ENCODE measurements at regions not wholly inside any gene's neighbourhood (a gene's known extent, or its start where the extent isn't known, plus 50 kb on each side); places are given as distances from the start of the nearest gene placed in this dataset.

DNA sequence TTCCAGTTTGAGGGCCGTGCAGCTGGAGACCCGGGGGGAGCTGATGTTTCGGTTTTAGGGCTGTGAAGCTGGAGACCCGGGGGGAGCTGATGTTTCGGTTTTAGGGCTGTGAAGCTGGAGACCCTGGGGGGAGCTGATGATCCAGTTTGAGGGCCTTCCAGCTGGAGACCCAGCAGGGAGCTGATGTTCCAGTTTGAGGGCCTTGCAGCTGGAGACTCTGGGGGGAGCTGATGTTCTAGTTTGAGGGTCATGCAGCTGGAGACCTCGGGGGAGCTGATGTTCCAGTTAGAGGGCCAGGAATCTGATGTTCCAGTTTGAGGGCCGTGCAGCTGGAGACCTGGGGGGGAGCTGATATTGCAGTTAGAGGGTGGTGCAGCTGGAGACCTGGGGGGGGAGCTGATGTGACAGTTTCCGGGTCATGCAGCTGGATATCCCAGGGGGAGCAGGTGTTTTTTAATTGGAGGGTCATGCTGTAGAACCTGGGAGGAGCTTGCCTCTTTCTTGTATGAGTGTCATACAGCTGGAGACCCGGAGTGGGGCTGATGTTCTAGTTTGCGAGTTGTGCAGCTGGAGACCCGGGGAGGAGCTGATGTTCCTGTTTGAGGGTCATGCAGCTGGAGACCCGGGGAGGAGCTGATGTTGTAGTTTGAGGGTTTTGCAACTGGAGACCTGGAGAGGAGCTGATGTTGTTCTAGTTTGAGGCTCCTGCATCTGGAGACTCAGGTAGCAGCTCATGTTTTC, 153.2 kb downstream of the RTP5 start:
- DNase-seq (ENCODE audit: low read depth in 2 of 3, low spot score in 2 of 3): no peak

DNA sequence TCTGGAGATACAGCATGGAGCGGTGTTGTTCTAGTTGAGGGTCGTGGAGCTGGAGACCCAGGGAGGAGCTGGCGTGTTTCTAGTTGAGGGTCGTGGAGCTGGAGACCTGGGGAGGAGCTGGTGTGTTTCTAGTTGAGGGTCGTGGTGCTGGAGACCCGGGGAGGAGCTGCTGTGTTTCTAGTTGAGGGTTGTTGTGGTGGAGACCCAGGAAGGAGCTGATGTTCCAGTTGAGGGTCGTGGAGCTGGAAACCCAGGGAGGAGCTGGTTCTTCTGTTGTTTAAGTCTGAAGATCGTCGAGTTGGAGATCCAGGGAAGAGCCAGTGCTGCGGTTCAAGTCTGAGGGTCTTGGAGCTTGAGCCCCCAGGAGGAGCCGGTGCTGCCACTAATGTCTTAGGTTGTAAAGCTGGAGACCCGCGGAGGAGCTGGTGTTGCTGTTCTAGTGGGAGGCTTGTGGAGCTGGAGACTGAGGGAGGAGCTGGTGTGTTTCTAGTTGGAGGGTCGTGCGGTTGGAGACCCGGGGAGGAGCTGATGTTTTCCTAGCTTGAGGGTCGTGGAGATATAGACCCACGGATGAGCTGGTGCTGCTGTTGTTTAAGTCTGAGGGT, 155.3 kb downstream of the RTP5 start:
- DNase-seq (ENCODE audit: low read depth in 2 of 3, low spot score in 2 of 3): no peak

DNA sequence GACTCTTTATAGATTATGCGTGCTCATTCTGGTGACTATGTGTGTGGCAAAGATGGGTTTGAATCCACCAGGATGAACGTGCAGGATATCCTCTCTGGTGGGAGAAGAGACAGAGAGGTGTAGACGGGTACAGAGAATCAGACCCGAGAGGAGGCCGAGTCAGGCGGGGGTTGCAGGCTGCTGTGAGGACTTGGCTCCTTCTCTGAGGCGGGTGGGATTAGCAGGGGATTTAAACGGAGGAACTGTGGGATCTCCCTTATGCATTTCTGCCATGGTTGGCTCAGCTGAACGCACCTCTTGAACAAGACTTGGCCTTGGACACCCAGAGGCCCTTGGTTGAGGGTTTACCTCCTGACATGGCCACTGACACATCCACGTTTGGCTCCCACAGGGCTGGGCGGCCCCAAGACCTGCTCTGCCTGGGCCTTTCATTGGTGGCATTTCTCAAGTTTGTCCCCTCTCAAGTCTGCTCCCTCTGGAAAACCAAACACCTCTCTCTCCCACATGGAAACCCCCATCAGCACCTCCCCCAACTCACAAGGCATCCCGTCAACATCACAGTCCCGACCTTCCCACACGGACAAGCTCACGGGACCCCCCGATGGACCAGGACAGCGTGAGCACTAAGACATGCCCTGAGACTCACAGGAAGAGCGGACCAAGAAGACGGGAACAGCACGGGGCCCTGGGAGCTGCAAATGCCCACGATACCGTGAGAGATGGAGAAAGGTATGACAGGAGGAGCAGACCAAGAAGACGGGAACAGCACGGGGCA, 158.3 kb downstream of the RTP5 start:
- DNase-seq (ENCODE audit: low read depth in 2 of 3, low spot score in 2 of 3): no peak

DNA sequence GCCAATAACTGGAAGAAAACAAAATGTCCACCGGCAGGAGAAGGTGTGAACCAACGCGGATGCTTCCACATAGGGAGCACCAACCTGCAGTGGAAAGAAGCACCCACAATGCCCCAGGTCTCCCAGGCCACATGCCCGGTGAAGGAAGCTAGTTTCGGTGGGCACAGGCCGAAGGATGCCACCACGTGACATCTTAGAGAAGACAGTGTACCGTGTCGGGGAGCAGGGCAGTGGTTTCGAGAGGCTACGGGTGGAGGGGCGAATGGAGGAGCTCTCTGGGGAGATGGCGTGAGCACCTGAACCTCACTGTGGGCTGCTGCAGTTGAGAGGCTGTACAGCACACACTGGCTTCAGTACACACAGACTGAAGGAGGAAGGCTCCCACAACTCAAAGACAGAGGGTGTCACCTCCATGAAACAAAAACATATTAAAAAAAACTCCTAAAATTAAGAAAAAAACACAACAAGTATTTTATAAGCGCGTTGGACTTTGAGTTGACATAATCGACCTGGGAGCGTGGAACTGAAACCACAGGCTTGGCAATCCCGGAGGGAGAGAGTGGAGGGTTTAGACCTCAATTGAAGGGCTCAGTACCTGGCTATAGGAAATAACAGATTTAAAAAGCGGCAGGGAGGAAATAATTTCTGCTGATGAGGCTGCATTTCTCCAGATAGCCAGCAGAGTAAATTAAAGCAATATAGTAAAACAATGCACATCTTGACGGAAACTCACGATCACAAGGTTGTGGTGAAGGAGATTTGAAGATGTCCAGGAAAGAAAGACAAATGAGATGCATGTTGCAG, 160.1 kb downstream of the RTP5 start:
- DNase-seq (ENCODE audit: low read depth in 2 of 3, low spot score in 2 of 3): no peak

DNA sequence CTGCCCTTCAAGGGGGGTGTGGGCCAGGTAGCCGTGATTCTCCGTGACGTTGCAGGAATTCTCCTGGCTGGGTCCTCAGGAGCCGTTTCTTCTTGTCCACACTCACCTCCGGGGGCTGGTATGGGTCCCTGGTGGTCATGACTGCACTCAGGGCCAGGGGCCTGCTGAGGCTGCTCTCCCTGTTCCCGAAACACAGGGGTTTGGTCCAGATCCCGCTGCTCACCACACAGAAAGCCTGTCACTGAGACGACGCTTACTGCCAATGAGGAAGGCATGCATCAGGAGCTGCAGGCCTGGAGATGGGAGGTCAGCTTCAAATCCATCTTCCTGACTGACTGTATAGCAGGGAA, 160.7 kb downstream of the RTP5 start:
- DNase-seq (ENCODE audit: low read depth in 2 of 3, low spot score in 2 of 3): no peak

DNA sequence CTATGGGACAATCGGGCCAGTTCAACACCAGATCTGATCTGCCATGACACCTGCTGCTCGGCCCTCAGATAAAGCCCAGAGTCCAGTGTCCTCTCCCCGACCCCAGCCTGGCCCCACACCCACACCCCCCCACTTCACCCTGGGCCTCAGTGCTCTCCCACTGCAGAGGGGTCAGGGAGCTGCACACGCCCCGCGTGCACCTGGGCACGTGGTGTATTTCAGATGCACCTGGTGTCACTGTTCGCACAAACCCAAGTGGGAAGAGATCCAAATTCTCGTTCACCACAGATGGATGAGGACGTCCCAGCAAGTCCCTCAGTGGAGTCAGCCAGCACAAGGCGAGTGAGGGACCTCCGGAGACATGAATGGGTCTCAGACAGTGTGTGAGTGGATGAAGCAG, 161.3 kb downstream of the RTP5 start:
- DNase-seq (ENCODE audit: low read depth in 2 of 3, low spot score in 2 of 3): no peak

DNA sequence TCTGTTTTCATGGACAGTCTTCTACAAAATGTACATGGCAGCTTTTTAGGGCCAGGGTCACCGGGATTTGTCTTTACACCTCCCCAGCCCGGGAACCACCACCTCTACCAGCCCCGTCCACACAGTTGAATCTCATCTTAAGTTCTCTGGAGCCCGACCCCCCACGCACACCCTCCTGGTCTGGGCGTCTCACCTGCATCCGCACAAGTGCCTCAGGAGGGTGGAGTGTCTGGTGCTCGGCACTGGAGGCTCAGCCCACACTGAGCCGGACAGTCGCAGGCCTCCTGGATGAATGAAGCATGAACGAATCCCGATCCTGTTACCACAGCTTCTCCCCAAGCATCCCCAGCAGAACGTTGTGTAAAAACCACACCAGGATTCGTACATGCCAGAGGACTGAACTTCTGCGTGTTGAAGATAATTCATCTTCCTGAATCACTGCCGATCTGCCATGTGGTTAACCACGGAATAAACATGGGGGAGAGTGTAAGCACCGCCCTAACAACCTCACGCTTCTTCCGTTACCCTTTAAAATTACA, 162.0 kb downstream of the RTP5 start:
- peak in 2 of 3 experiments; percentile 8 to 13 for DNase-seq (ENCODE audit: low read depth in 2 of 3, low spot score in 2 of 3)

DNA sequence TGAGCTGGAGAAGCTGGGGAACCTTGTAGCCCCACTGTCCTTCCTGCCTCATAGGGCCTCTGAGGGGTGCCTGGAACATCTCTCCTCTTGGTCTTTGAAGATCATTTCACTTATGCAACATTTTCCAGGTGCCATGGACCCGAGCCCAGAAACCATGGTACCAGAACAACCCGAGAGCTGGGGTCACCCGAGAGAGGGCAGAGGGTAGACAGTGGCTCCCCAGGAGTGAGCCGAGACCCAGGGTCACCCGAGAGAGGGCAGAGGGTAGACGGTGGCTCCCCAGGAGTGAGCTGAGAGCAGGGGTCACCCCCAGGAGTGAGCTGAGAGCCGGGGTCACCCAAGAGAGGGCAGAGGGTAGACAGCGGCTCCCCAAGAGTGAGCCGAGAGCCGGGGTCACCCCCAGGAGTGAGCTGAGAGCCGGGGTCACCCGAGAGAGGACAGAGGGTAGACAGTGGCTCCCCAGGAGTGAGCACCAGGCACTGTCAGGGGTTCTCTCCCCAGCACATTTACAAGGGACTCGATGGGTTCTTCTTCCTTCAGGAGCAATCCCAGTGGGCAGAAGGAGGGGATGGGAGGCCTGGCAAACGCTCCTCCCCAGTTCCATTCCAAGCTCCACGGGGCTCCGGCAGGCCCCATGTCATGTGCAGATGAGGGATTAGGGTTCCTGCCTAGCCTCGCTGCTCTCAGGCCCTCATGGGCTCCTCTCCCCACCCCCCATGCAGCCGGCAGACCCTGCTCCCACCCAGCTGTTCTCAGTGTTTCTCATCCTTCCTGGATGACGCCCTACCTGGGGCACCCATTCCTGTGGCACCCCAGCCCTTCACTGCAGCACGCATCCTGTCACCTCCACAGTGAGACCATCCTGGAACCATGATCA, 163.5 kb downstream of the RTP5 start:
- no peak for DNase-seq (ENCODE audit: low read depth in 2 of 3, low spot score in 2 of 3)

DNA sequence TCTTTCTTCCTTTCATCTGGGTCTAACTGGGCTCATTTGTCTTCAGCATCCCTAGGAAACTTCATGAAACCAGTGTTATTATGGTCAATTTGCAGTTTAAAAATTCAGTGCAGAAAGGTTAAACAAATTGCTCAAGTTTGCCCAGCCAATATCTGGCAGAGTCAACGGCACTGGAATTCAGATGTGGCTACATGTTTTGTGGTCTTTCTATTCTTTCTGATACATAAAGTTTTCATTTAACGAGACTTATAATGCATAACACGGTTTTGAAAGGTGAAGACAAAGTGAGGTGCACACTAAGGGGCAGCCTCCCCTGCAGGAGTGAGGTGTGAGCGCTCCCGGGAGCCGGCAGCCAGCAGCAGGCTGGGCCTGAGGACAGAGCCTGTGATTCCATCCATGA, 164.6 kb downstream of the RTP5 start:
- DNase-seq (ENCODE audit: low read depth in 2 of 3, low spot score in 2 of 3): no peak

DNA sequence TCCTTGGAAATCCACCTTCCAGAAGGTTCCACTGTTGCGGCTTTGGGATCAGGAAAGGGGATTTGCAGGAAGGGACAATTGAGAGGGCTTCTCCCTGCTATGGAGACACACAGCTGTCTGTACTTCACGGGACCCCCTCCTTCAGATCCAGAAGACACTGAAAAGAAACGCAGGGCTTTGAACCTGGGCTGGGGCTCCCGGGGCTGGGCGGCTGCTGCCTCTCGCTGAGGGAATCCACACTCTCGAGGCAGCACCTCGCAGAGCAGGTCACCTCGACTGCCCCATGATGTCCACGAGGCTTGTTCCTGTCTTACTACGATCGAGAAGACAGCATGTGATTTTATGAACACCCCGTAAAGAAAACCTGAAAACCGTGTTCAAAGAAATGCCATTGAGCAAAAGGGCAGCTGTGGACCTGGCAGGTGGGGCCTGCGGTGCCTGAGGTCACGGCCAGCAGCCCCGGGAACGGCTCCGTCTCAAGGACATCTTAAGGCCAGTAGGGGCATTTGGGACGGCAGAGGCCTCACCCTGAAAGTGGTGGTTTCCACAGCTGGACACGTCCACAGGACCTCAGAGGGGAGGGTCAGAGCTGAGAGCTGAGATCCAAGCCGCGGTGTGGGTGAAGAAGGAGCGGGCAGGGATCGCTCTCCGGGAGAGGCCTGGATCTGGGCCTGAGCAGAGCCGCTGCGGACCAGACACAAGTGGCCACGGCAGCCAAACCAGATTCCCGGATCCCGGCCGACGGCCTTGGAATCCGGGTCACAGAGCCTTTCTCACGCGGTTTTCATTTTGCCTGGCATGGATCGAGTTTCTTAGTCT, 165.7 kb downstream of the RTP5 start:
- DNase-seq (ENCODE audit: low read depth in 2 of 3, low spot score in 2 of 3): no peak

DNA sequence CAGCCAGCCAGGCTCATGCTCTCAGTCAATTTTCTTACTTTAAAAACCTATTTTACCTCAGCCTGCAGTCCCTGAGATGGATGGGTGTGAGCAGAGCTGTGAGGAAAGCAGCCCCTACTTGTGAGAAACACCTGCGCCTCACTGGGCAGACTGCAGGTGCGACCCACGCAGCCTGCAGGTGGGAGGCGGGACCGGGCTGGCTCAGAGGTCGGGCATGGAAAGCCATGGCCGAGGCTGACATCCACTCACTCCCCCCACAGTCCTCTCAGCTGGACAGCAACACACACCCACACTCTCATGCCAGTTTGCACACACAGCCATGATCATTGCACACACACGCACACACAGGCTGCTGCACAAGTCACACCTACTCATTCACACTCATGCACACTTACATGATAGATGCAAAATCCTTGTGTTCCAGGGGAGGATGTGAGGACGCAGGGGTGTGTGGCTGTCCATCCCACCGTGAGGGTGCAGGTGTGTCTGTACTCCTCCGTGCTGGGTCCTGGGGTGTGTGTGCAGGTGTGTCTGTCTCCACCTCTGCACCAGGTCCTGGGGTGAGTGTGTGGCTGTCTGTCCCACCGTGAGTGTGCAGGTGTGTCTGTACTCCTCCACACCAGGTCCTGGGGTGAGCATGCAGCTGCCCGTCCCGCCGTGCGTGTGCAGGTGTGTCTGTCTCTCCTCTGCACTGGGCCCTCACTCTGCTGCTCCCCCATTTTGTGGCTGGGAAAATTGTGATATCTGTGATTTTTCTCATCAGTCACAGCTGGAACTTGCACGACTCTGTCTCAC, 166.5 kb downstream of the RTP5 start:
- DNase-seq (ENCODE audit: low read depth in 2 of 3, low spot score in 2 of 3): no peak

DNA sequence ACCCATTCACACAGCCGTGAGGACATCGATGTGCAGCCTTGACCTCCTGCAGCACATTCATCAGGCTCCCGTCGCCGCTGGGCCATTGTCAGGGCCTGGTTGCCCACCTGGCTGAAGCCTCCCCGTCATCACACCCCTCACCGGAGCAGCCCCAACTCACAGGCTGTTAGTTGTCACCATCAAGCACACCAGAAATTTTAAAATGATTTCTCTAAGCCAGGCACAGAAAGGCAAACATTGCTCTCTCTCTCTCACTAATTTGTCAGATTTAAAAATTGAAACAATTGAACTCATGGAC, 167.1 kb downstream of the RTP5 start:
- DNase-seq (ENCODE audit: low read depth in 2 of 3, low spot score in 2 of 3): no peak

DNA sequence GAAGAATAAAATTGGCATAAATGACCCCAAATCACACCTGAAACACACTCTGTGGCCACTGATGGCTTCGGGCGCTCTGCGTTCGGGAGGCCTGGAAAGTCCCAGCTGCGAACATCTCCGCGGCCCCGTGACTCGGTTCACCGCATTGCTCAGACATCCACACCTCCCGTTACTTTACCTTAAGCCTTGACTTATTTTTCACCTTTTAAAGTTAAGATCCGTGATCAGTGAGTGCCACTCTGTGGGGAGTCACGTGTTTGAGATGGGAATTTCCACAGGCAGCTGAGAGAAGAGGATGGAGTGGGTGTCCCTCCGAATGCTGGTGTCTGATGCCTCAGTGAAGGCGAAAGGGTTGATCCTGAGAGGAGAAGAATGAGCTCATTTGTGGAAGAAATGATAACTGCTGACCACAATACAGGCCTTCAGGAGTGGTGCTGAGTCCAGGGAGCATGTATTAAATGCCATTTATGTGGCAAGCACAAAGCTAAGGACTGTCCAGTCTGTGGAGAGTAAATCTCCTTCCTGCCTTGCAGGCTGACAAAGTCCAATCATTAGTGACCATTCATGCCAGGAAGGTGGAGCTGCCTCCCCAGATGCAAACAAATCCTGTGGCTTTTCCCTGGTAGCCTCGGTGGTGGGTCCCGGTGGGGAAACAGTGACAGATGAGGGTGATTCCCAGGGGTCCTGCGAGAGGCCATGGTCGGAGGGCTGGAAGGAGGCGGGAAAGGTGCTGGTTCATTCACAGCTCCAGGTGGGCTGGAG, 168.8 kb downstream of the RTP5 start:
- no peak for DNase-seq (ENCODE audit: low read depth in 2 of 3, low spot score in 2 of 3)

DNA sequence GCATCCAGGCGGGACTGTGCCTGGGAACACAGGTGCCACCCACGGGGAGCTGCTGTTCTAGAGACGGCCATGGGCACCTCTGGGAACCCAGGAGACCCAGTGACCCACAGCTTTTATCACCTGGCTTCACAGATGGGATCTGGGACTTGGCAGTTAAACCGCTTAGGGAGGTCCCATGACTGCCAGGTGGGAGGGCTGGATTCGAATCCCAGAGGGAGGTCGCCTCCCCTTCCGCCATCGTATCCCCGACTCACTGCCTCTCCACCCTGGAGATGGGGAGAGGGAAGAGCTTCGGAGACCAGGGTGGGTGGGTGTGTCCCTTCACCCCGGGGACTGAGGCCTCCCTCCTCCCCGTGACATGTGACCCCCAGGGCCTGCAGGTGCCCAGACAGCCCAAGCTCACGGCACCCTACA, 169.4 kb downstream of the RTP5 start:
- DNase-seq (ENCODE audit: low read depth in 2 of 3, low spot score in 2 of 3): no peak

DNA sequence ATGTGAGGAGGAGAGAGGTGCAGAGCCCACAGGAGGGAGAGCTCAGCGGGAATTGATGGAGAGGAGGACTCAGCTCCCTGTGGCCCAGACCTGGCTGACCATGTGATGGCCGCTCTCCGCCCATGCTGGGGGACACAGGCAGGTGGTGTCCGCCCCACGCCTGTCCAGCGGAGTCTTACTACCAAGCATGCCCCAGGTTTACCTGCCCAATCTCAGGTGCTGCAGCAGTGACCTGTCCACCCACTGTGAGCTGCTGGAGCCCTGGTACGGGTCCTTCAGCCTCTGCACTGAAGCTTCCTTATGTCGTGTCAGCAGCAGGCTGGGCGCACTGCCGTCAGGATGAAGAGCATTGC, 170.8 kb downstream of the RTP5 start:
- DNase-seq (ENCODE audit: low read depth in 2 of 3, low spot score in 2 of 3): no peak

DNA sequence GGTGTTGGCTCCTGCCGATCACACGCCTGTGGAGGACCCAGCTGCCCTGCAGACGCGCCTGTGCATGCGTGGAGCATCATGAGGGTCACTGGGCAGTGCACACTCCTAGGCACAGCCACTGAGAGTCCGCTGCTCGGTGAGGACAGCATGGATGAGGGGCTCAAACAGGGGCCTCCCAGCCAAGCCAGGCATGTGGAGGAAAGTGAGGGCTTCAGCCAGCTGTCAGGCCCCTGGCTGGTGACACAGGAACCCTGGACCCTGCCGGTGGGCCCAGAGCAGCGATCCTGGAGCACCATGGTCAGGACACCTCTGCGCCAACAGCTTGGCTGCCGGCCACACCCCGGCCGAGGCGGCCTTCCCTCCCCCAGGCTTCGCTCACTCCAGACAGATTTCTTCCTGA, 171.2 kb downstream of the RTP5 start:
- DNase-seq (ENCODE audit: low read depth in 2 of 3, low spot score in 2 of 3): no peak

DNA sequence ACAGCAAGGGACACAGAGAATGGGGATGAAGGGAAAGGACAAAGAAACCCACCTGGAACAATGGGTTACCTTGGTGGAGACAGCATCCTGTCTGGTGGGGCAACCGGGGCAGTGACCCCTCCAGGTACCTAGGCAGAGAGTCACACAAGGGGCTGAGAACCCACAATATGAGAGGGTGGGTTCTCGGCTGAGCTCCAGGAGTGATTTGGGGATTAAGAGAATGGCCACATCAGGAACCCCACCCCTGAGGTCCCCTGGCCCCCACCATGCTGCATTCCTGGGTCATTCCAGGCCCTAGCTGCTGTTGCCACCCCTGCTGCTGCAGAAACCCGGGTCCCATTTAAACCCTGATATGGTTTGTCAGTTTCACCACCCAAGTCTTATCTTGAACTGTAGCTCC, 172.3 kb downstream of the RTP5 start:
- DNase-seq (ENCODE audit: low read depth in 2 of 3, low spot score in 2 of 3): no peak

All from activated CD8-positive, alpha-beta memory T cell treated with anti-CD3 and anti-CD28 coated beads for 48 hours (primary cell).